ENCODE measurements at regions not wholly inside any gene's neighbourhood (a gene's known extent, or its start where the extent isn't known, plus 50 kb on each side); places are given as distances from the start of the nearest gene placed in this dataset.

GRCh38 chr12:108050696-108051095 is 78.4 kb upstream of the WSCD2 start:
- H3K27ac ChIP-seq, result no peak overlapping the region
- no peaks in the 10 kb centered on the region for H3K36me3 ChIP-seq
- peaks cover 39% of the 10 kb centered on the region for H3K27me3 ChIP-seq
- H3K4me3 ChIP-seq (ENCODE audit: low read depth in 1 of 2, low read length in 1 of 2), result no peak overlapping the region
- no peak for TF ChIP-seq CTCF (IDR thresholded peaks at IDR 0.05)
- no peaks in the 10 kb centered on the region for H3K9me3 ChIP-seq
- H3K4me1 ChIP-seq (ENCODE audit: control insufficient read depth in 1 of 2, insufficient read depth in 1 of 2, low read depth in 1 of 2, low read length in 1 of 2), result peaks cover 5 to 10% of the 10 kb centered on the region in 2 experiments

GRCh38 chr12:108052260-108052659 is 76.8 kb upstream of the WSCD2 start:
- Histone ChIP-seq H3K9me3 (no peaks in the 10 kb centered on the region), H3K27me3 (peaks cover 42% of the 10 kb centered on the region), H3K36me3 (no peaks in the 10 kb centered on the region), H3K4me1 (ENCODE audit: control insufficient read depth in 1 of 2, insufficient read depth in 1 of 2, low read depth in 1 of 2, low read length in 1 of 2) (peaks cover under 1 to 5% of the 10 kb centered on the region in 2 experiments), H3K4me3 (ENCODE audit: low read depth in 1 of 2, low read length in 1 of 2) (no peak overlapping the region), H3K27ac (no peak overlapping the region)
- TF ChIP-seq CTCF (IDR thresholded peaks at IDR 0.05), result no peak

GRCh38 chr12:108053512-108053911 is 75.6 kb upstream of the WSCD2 start:
- Histone ChIP-seq H3K4me3 (ENCODE audit: low read depth in 1 of 2, low read length in 1 of 2) (no peak overlapping the region), H3K9me3 (no peaks in the 10 kb centered on the region), H3K27ac (no peak overlapping the region), H3K36me3 (no peaks in the 10 kb centered on the region), H3K4me1 (ENCODE audit: control insufficient read depth in 1 of 2, insufficient read depth in 1 of 2, low read depth in 1 of 2, low read length in 1 of 2) (no peaks in the 10 kb centered on the region), H3K27me3 (peaks cover 42% of the 10 kb centered on the region)
- TF ChIP-seq CTCF (IDR thresholded peaks at IDR 0.05), result no peak

GRCh38 chr12:108054496-108054895 is 74.6 kb upstream of the WSCD2 start:
- Histone ChIP-seq H3K27me3 (peaks cover 36% of the 10 kb centered on the region), H3K4me1 (ENCODE audit: control insufficient read depth in 1 of 2, insufficient read depth in 1 of 2, low read depth in 1 of 2, low read length in 1 of 2) (no peaks in the 10 kb centered on the region), H3K9me3 (no peaks in the 10 kb centered on the region), H3K36me3 (no peaks in the 10 kb centered on the region), H3K4me3 (ENCODE audit: low read depth in 1 of 2, low read length in 1 of 2) (no peak overlapping the region), H3K27ac (no peak overlapping the region)
- no peak for TF ChIP-seq CTCF (IDR thresholded peaks at IDR 0.05)

GRCh38 chr12:108055141-108055540 is 73.9 kb upstream of the WSCD2 start:
- Histone ChIP-seq H3K9me3 (no peaks in the 10 kb centered on the region), H3K4me1 (ENCODE audit: control insufficient read depth in 1 of 2, insufficient read depth in 1 of 2, low read depth in 1 of 2, low read length in 1 of 2) (no peaks in the 10 kb centered on the region), H3K36me3 (no peaks in the 10 kb centered on the region), H3K27me3 (peaks cover 29% of the 10 kb centered on the region), H3K27ac (no peak overlapping the region), H3K4me3 (ENCODE audit: low read depth in 1 of 2, low read length in 1 of 2) (no peak overlapping the region)
- TF ChIP-seq CTCF (IDR thresholded peaks at IDR 0.05), result no peak

GRCh38 chr12:108060067-108060466 is 69.0 kb upstream of the WSCD2 start:
- H3K27ac ChIP-seq, result no peak overlapping the region
- no peaks in the 10 kb centered on the region for H3K36me3 ChIP-seq
- no peaks in the 10 kb centered on the region for H3K9me3 ChIP-seq
- H3K27me3 ChIP-seq, result peaks cover 9% of the 10 kb centered on the region
- no peak overlapping the region for H3K4me3 ChIP-seq (ENCODE audit: low read depth in 1 of 2, low read length in 1 of 2)
- H3K4me1 ChIP-seq (ENCODE audit: control insufficient read depth in 1 of 2, insufficient read depth in 1 of 2, low read depth in 1 of 2, low read length in 1 of 2), result no peaks in the 10 kb centered on the region
- no peak for TF ChIP-seq CTCF (IDR thresholded peaks at IDR 0.05)
